Neural cell (in vitro differentiated cells): ENCODE measurements at regions not wholly inside any gene's neighbourhood (a gene's known extent, or its start where the extent isn't known, plus 50 kb on each side); places are given as distances from the start of the nearest gene placed in this dataset.

ENCODE experiments used
- MXI1 ChIP-seq: fragments of 450-650 bp; conservative IDR thresholded peaks from 2 replicates; pipeline ENCODE4 v1.6.1; 2014; ENCODE audit warnings: antibody characterized with exemption, mild to moderate bottlenecking; ENCODE audit not compliant: poor library complexity, severe bottlenecking
- TF ChIP-seq, protein P1 (sequence below): fragments of 450-650 bp; IDR thresholded peaks from 2 replicates; pipeline ENCODE4 v1.5.1; 2014; ENCODE audit warnings: antibody characterized with exemption, mild to moderate bottlenecking, moderate library complexity; ENCODE audit not compliant: poor library complexity, severe bottlenecking

GRCh38 chr3:96430079-96430478, 384.3 kb upstream of the EPHA6 start:
- no peak for TF ChIP-seq MXI1
- TF ChIP-seq, protein P1, sequence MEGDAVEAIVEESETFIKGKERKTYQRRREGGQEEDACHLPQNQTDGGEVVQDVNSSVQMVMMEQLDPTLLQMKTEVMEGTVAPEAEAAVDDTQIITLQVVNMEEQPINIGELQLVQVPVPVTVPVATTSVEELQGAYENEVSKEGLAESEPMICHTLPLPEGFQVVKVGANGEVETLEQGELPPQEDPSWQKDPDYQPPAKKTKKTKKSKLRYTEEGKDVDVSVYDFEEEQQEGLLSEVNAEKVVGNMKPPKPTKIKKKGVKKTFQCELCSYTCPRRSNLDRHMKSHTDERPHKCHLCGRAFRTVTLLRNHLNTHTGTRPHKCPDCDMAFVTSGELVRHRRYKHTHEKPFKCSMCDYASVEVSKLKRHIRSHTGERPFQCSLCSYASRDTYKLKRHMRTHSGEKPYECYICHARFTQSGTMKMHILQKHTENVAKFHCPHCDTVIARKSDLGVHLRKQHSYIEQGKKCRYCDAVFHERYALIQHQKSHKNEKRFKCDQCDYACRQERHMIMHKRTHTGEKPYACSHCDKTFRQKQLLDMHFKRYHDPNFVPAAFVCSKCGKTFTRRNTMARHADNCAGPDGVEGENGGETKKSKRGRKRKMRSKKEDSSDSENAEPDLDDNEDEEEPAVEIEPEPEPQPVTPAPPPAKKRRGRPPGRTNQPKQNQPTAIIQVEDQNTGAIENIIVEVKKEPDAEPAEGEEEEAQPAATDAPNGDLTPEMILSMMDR, result no peak
